DND-41 (cell line): ENCODE measurements at regions not wholly inside any gene's neighbourhood (a gene's known extent, or its start where the extent isn't known, plus 50 kb on each side); places are given as distances from the start of the nearest gene placed in this dataset.

Experiments
- ATAC-seq: fragments of 200-7000 bp; cut with Tn5 transposase; 3 replicates; pipeline ENCODE4 v1.9.1; 2021; ENCODE audit warnings: low read depth; ENCODE audit not compliant: insufficient read depth
- DNase-seq: peaks from one replicate; pipeline ENCODE4 v3.0.0-alpha.2; 2020
- H2AFZ ChIP-seq: 2 replicates; pipeline ENCODE4 v1.6.0; 2012; ENCODE audit warnings: low read depth, low read length
- H3K27ac ChIP-seq: 2 replicates; pipeline ENCODE4 v1.5.1; 2012; ENCODE audit warnings: low read length, inconsistent platforms
- H3K27me3 ChIP-seq: fragments of 200-600 bp; sonication (generic); 2 replicates; pipeline ENCODE4 v1.6.0; 2012; ENCODE audit warnings: low read length, mild to moderate bottlenecking, inconsistent platforms; ENCODE audit not compliant: insufficient read depth, poor library complexity
- H3K36me3 ChIP-seq: 2 replicates; pipeline ENCODE4 v1.5.1; 2012; ENCODE audit warnings: low read length, inconsistent platforms; ENCODE audit not compliant: insufficient read depth
- H3K4me1 ChIP-seq: 2 replicates; pipeline ENCODE4 v1.5.1; 2012; ENCODE audit warnings: mild to moderate bottlenecking, low read length; ENCODE audit not compliant: insufficient read depth
- H3K4me2 ChIP-seq: 2 replicates; pipeline ENCODE4 v1.6.0; 2012; ENCODE audit warnings: mild to moderate bottlenecking, moderate library complexity, low read length, inconsistent platforms; ENCODE audit not compliant: insufficient read depth
- H3K4me3 ChIP-seq, 2 experiments: fragments of 200-600 bp in 1 of 2; shearing (Covaris generic) in 1 of 2; 2 replicates each; pipeline ENCODE4 v1.5.1; 2012 to 2016; ENCODE audit warnings: inconsistent platforms in 2 of 2, low read length in 2 of 2, mild to moderate bottlenecking in 2 of 2, low read depth in 1 of 2, moderate library complexity in 1 of 2
- H3K79me2 ChIP-seq: 2 replicates; pipeline ENCODE4 v1.6.0; 2012; ENCODE audit warnings: low read length, inconsistent platforms; ENCODE audit not compliant: insufficient read depth
- H3K9ac ChIP-seq: 2 replicates; pipeline ENCODE4 v1.6.0; 2012; ENCODE audit warnings: low read depth, mild to moderate bottlenecking, inconsistent platforms, low read length, moderate library complexity
- H3K9me3 ChIP-seq: 2 replicates; pipeline ENCODE4 v1.5.1; 2012; ENCODE audit warnings: low read length, moderate library complexity, mild to moderate bottlenecking, inconsistent platforms; ENCODE audit not compliant: insufficient read depth, severe bottlenecking
- H4K20me1 ChIP-seq: 2 replicates; pipeline ENCODE4 v1.6.0; 2012; ENCODE audit warnings: low read length; ENCODE audit not compliant: insufficient read depth
- CTCF ChIP-seq: IDR thresholded peaks from 2 replicates; pipeline ENCODE4 v1.5.1; 2012; ENCODE audit warnings: borderline replicate concordance, low read length, moderate library complexity, mild to moderate bottlenecking; ENCODE audit not compliant: poor library complexity, severe bottlenecking; ENCODE audit errors: extremely low read depth
- EZH2 ChIP-seq: IDR thresholded peaks from 3 replicates; pipeline ENCODE4 v1.6.1; 2012; ENCODE audit warnings: borderline replicate concordance, low read depth, mild to moderate bottlenecking, moderate library complexity, low read length, inconsistent platforms; ENCODE audit not compliant: severe bottlenecking

GRCh38 chr4:108355902-108356535 lies 187.3 kb upstream of the LEF1 start:
- Histone ChIP-seq H3K9ac (peak overlapping the region; percentile 57), H3K4me3 (peak overlapping the region in 1 of 2 experiments; percentile 43; a peak in 2 of 4 replicates), H3K27me3 (no peaks in the 10 kb centered on the region), H3K4me1 (peaks cover 93% of the 10 kb centered on the region), H2AFZ (no peak overlapping the region), H3K9me3 (no peaks in the 10 kb centered on the region), H3K36me3 (no peaks in the 10 kb centered on the region), H3K4me2 (peak overlapping the region; percentile 57), H4K20me1 (no peaks in the 10 kb centered on the region), H3K27ac (peak overlapping the region; percentile 98), H3K79me2 (peaks cover 22% of the 10 kb centered on the region)
- TF ChIP-seq EZH2: no peak
- no peak for TF ChIP-seq CTCF
- ATAC-seq: peak; percentile 32
- peak; percentile 86 for DNase-seq

GRCh38 chr4:108355186-108355901 lies 186.6 kb upstream of the LEF1 start:
- no peaks in the 10 kb centered on the region for H3K9me3 ChIP-seq
- peak overlapping the region; percentile 57 for H3K9ac ChIP-seq
- H3K36me3 ChIP-seq: no peaks in the 10 kb centered on the region
- peak overlapping the region; percentile 98 for H3K27ac ChIP-seq
- TF ChIP-seq CTCF: peak; percentile 61
- TF ChIP-seq EZH2: no peak
- DNase-seq (peak; percentile 76), ATAC-seq (peak; percentile 48)
- H3K4me3 ChIP-seq: peak overlapping the region in 1 of 2 experiments; percentile 43; a peak in 2 of 4 replicates
- peaks cover 92% of the 10 kb centered on the region for H3K4me1 ChIP-seq
- H4K20me1 ChIP-seq: no peaks in the 10 kb centered on the region
- H2AFZ ChIP-seq: no peak overlapping the region
- H3K27me3 ChIP-seq: no peaks in the 10 kb centered on the region
- peak overlapping the region; percentile 57 for H3K4me2 ChIP-seq
- H3K79me2 ChIP-seq: peaks cover 22% of the 10 kb centered on the region

- Histone ChIP-seq H3K36me3 (no peaks in the 10 kb centered on the region), H4K20me1 (no peaks in the 10 kb centered on the region), H3K9ac (no peak overlapping the region), H3K27ac (peak overlapping the region; percentile 32), H3K4me3 (no peak overlapping the region), H3K79me2 (peaks cover 13% of the 10 kb centered on the region), H3K4me1 (peaks cover 82% of the 10 kb centered on the region), H3K4me2 (no peak overlapping the region), H2AFZ (no peak overlapping the region), H3K27me3 (no peaks in the 10 kb centered on the region), H3K9me3 (no peaks in the 10 kb centered on the region)
- DNase-seq: no peak
- no peak for TF ChIP-seq CTCF
- ATAC-seq: no peak
These were observed 184.1 kb upstream of the LEF1 start for GRCh38 chr4:108352664-108353308.
